ENCODE measurements at regions not wholly inside any gene's neighbourhood (a gene's known extent, or its start where the extent isn't known, plus 50 kb on each side); places are given as distances from the start of the nearest gene placed in this dataset.

- Histone ChIP-seq H3K9me3 (ENCODE audit: low read depth) (no peaks in the 10 kb centered on the region), H3K36me3 (no peaks in the 10 kb centered on the region), H3K27me3 (no peaks in the 10 kb centered on the region), H3K4me3 (no peak overlapping the region), H3K4me1 (ENCODE audit: low read depth) (no peaks in the 10 kb centered on the region), H3K27ac (no peak overlapping the region)
- TF ChIP-seq CTCF (IDR thresholded peaks at IDR 0.05; ENCODE audit: low read depth, low read length): no peak
- no peak for DNase-seq (ENCODE audit: low read depth in 1 of 2, low spot score in 1 of 2)
These were observed 329.0 kb downstream of the MAF start for GRCh38 chr16:79271583-79271982.

GRCh38 chr16:79270011-79270410, 330.5 kb downstream of the MAF start:
- no peak overlapping the region for H3K27ac ChIP-seq
- no peaks in the 10 kb centered on the region for H3K36me3 ChIP-seq
- H3K4me3 ChIP-seq: no peak overlapping the region
- no peaks in the 10 kb centered on the region for H3K9me3 ChIP-seq (ENCODE audit: low read depth)
- DNase-seq (ENCODE audit: low read depth in 1 of 2, low spot score in 1 of 2): no peak
- H3K27me3 ChIP-seq: no peaks in the 10 kb centered on the region
- no peak for TF ChIP-seq CTCF (IDR thresholded peaks at IDR 0.05; ENCODE audit: low read depth, low read length)
- no peaks in the 10 kb centered on the region for H3K4me1 ChIP-seq (ENCODE audit: low read depth)

- no peak for TF ChIP-seq CTCF (IDR thresholded peaks at IDR 0.05; ENCODE audit: low read depth, low read length)
- no peak for DNase-seq (ENCODE audit: low read depth in 1 of 2, low spot score in 1 of 2)
- no peaks in the 10 kb centered on the region for H3K4me1 ChIP-seq (ENCODE audit: low read depth)
These were observed 331.2 kb downstream of the MAF start for GRCh38 chr16:79269211-79269863.

GRCh38 chr16:79267781-79268180, 332.8 kb downstream of the MAF start:
- H3K27me3 ChIP-seq: no peaks in the 10 kb centered on the region
- H3K9me3 ChIP-seq (ENCODE audit: low read depth): no peaks in the 10 kb centered on the region
- H3K27ac ChIP-seq: no peak overlapping the region
- H3K4me1 ChIP-seq (ENCODE audit: low read depth): no peaks in the 10 kb centered on the region
- DNase-seq (ENCODE audit: low read depth in 1 of 2, low spot score in 1 of 2): no peak
- H3K36me3 ChIP-seq: no peaks in the 10 kb centered on the region
- TF ChIP-seq CTCF (IDR thresholded peaks at IDR 0.05; ENCODE audit: low read depth, low read length): no peak
- H3K4me3 ChIP-seq: no peak overlapping the region

More at GRCh38 chr16:79269211-79269863, 331.2 kb downstream of the MAF start:
- H3K4me3 ChIP-seq: no peak overlapping the region
- no peaks in the 10 kb centered on the region for H3K36me3 ChIP-seq
- no peaks in the 10 kb centered on the region for H3K9me3 ChIP-seq (ENCODE audit: low read depth)
- H3K27me3 ChIP-seq: no peaks in the 10 kb centered on the region
- no peak overlapping the region for H3K27ac ChIP-seq

- DNase-seq (ENCODE audit: low read depth in 1 of 2, low spot score in 1 of 2): no peak
- Histone ChIP-seq H3K27ac (no peak overlapping the region), H3K4me3 (no peak overlapping the region), H3K9me3 (ENCODE audit: low read depth) (no peaks in the 10 kb centered on the region), H3K27me3 (no peaks in the 10 kb centered on the region), H3K4me1 (ENCODE audit: low read depth) (no peaks in the 10 kb centered on the region), H3K36me3 (no peaks in the 10 kb centered on the region)
- TF ChIP-seq CTCF (IDR thresholded peaks at IDR 0.05; ENCODE audit: low read depth, low read length): no peak
These were observed 333.4 kb downstream of the MAF start for GRCh38 chr16:79267146-79267545.
